Right lobe of liver (tissue), 4 donors: ENCODE measurements at regions not wholly inside any gene's neighbourhood (a gene's known extent, or its start where the extent isn't known, plus 50 kb on each side); places are given as distances from the start of the nearest gene placed in this dataset.

Experiments used
- CTCF ChIP-seq, 4 donors: fragments of 200-600 bp in 3 of 4; fragments of 450-650 bp in 1 of 4; IDR thresholded peaks; one replicate each; pipeline versions ENCODE4 v1.5.1 to v1.8.0; 2016 to 2022; ENCODE audit warnings: antibody characterized with exemption in 4 of 4, mild to moderate bottlenecking in 2 of 4
- POLR2A ChIP-seq: fragments of 450-650 bp; IDR thresholded peaks from one replicate; pipeline ENCODE4 v1.6.1; 2017; ENCODE audit warnings: antibody characterized with exemption, mild to moderate bottlenecking
- donor health status: DM: no; HTN: no; CAD: no.
- donor health status: DM: no; HTN: no; CAD: no.
- donor health status: DM: no; HTN: yes; CAD: no.

- no peak for TF ChIP-seq POLR2A
- no peak for TF ChIP-seq CTCF (IDR thresholded peaks at IDR 0.05)
Measured at GRCh38 chr10:59003203-59003602, 173.2 kb upstream of the PHYHIPL start.
